Stimulated activated CD8-positive, alpha-beta memory T cell treated with anti-CD3 and anti-CD28 coated beads, Interleukin-2, amount 100 ng/mL, for 1 hour (primary cell): ENCODE measurements at regions not wholly inside any gene's neighbourhood (a gene's known extent, or its start where the extent isn't known, plus 50 kb on each side); places are given as distances from the start of the nearest gene placed in this dataset.

ENCODE experiments used
- DNase-seq, 2 donors: peaks; one replicate each; pipeline ENCODE4 v3.0.0-alpha.2; 2020; ENCODE audit warnings: low read depth in 2 of 2

DNA sequence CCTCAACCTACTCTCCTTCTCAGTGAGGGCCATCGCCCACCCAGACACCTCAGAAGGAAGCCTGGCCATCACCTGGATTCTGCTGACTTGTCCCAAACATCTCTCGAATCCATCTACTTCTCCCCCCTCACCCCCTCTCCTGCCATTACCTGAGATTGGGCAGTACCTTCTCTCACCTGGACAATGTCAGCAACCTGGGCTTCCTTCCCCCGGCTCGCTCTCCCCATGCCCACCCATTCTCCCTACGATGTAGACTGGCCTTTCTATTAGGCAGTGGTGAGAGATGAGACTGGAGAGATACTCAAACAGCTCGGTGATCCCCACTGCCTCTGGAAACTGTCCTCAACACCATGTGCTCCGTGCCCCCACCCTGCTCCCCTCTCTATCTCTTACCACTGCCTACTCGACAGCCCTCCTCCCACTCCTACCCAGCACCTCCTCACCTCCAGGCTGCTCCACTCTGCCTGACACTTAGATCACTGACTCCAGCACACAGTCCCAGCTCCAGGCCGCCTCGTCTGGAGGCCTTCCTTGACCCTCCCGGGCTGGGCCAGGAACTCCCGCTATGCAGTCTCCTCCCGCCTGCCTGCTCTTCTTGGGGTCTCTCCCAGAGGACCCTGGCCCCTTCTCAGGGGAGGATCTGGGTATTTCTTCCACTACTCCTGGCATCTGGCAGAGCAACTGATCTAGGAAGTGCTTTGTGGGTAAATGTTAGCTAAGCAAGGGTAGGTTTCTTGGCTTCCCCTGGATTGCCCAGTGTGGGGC is 235.8 kb upstream of the NLRP1 start:
- no peak for DNase-seq

- no peak for DNase-seq
Measured at GRCh38 chr17:5820721-5821456, 236.6 kb upstream of the NLRP1 start.

DNA sequence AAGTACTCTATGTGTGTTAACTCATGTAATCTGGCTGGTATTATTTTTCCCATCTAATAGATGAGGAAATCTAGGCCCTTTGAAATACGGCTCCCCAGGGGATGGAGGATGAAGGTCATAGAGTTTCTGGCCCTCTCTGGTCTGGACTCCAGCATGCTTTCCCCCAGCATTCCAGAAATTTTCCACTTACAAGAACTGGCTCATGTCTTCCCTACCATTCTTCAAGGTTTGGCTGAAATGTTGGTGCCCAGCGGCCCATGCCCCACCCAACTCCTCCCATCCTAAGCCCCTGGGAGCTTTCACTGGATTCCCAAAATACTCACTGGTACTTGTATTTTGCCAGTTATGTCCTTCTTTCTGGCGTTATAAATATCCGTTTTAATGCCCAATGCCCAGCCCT is 237.5 kb upstream of the NLRP1 start:
- DNase-seq: no peak

- DNase-seq: no peak
Measured at GRCh38 chr17:5822281-5823060, 238.2 kb upstream of the NLRP1 start.

DNA sequence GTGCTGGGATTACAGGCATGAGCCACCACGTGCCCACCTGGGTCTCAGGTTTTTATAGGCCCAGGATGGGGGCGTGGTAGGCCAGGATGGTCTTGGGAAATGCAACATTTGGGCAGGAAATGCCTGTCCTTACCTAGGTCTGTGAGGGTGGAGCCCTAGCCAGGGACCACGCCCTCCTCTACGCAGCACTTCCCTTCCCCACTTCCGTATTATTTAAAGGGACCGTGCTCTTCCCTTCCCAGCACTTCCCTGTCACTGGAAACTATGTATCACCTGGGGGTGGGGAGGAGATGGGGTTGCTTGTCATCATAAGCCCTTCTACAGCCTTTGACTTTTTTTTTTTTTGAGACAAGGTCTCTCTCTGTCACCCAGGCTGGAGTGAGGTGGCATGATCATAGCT is 238.9 kb upstream of the NLRP1 start:
- DNase-seq: no peak

- no peak for DNase-seq
Measured at GRCh38 chr17:5825717-5826330, 241.5 kb upstream of the NLRP1 start.

DNA sequence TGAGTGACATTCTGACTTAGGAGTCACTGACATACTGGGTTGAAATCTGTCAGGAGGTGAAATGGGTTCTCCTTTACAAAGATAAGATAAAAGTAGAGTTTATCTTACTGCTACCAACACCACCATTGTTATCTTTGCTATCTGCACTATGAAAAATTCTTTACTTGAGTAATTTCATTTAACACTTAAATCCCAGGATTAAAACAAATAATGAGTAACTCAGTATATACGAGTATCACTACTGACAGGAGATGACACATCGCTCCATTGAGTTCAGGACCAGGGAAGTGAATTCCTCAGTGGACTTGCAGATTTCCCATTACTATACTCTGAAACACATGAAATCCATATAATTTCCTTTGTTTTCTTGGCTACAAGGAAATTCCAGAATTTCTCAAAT is 242.1 kb upstream of the NLRP1 start:
- no peak for DNase-seq

GRCh38 chr17:5830921-5831320 is 239.3 kb upstream of the WSCD1 start:
- DNase-seq: no peak

- DNase-seq: no peak
Measured at GRCh38 chr17:5832886-5833285, 237.3 kb upstream of the WSCD1 start.

GRCh38 chr17:5837055-5837491 is 233.1 kb upstream of the WSCD1 start:
- DNase-seq: no peak

GRCh38 chr17:5838661-5839300 is 231.4 kb upstream of the WSCD1 start:
- DNase-seq: no peak

DNA sequence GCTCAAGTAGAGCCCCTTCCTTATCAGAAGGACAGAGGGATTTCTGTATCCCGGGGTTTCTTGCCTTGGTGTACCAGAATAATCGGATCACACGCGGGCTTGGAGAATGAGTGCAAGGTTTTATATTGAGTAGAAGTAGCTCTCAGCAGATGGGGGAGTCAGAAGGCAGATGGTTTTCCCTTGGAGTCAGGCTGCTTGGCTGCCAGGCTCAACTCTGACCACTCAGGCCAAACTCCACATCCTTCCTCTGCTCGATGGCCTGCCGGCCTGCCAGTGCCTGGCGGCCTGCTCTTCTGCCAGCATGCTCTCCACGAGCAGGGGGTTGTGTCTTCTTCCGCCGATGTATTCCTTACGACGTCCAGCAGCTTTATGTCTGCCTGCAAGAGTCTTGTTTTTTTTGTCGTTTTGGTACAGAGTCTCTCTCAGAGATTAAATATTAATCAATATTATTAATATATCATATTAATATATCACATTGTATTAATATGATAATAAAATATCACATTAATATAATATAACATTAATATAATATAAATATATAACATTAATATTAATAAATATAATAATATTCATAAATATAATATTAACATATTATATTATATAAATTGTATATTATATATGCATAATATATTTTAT is 229.2 kb upstream of the WSCD1 start:
- no peak for DNase-seq

DNA sequence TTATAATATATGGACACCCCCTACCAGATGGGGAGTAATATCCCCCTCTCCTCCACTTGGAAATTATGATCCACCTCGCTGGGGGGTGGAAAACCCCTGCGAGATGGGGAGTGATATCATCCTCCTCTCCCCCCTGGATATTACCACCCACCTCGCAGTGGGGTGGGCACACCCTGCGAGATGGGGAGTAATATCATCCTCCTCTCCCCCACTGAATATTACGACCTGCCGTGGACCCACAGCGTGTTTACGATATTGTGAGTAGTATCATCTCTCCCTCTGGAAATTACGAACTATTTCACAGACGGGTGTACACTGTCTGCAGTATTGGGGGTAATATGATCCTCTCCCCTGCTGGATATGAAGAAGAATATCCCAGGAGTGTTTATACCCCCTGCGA is 228.3 kb upstream of the WSCD1 start:
- no peak for DNase-seq

GRCh38 chr17:5843366-5844026 is 226.7 kb upstream of the WSCD1 start:
- DNase-seq: no peak

- no peak for DNase-seq
Measured at GRCh38 chr17:5846001-5846400, 224.2 kb upstream of the WSCD1 start.

GRCh38 chr17:5854871-5855554 is 215.2 kb upstream of the WSCD1 start:
- DNase-seq: no peak

- DNase-seq: no peak
Measured at GRCh38 chr17:5861246-5861645, 208.9 kb upstream of the WSCD1 start.

GRCh38 chr17:5861854-5862253 is 208.3 kb upstream of the WSCD1 start:
- DNase-seq: no peak

- DNase-seq: no peak
Measured at GRCh38 chr17:5862395-5862794, 207.8 kb upstream of the WSCD1 start.
